GM12875 (cell line): ENCODE measurements at regions not wholly inside any gene's neighbourhood (a gene's known extent, or its start where the extent isn't known, plus 50 kb on each side); places are given as distances from the start of the nearest gene placed in this dataset.

ENCODE experiments used
- H3K4me3 ChIP-seq: one replicate; pipeline ENCODE4 v1.5.1; 2011; ENCODE audit warnings: low read depth, low read length, control low read depth
- CTCF ChIP-seq: IDR thresholded peaks from 2 replicates; pipeline ENCODE4 v1.5.1; 2011; ENCODE audit warnings: low read depth, mild to moderate bottlenecking, control low read depth, inconsistent platforms, low read length, moderate library complexity, borderline replicate concordance; ENCODE audit not compliant: insufficient read depth

GRCh38 chr2:224213396-224213795, 174.3 kb upstream of the SERPINE2 start:
- no peak overlapping the region for H3K4me3 ChIP-seq
- no peak for TF ChIP-seq CTCF

GRCh38 chr2:224211791-224212190, 172.7 kb upstream of the SERPINE2 start:
- H3K4me3 ChIP-seq: no peak overlapping the region
- no peak for TF ChIP-seq CTCF

- no peak for TF ChIP-seq CTCF
- no peak overlapping the region for H3K4me3 ChIP-seq
Observed at GRCh38 chr2:224211181-224211480, 172.0 kb upstream of the SERPINE2 start.

- no peak for TF ChIP-seq CTCF
- no peak overlapping the region for H3K4me3 ChIP-seq
Observed at GRCh38 chr2:224210286-224211180, 171.4 kb upstream of the SERPINE2 start.

- H3K4me3 ChIP-seq: no peak overlapping the region
- TF ChIP-seq CTCF: no peak
Observed at GRCh38 chr2:224209555-224210285, 170.6 kb upstream of the SERPINE2 start.

- no peak for TF ChIP-seq CTCF
- H3K4me3 ChIP-seq: no peak overlapping the region
Observed at GRCh38 chr2:224208443-224208842, 169.4 kb upstream of the SERPINE2 start.

GRCh38 chr2:224208007-224208406, 168.9 kb upstream of the SERPINE2 start:
- no peak for TF ChIP-seq CTCF
- H3K4me3 ChIP-seq: no peak overlapping the region
